IMR-90 (cell line): ENCODE measurements at regions not wholly inside any gene's neighbourhood (a gene's known extent, or its start where the extent isn't known, plus 50 kb on each side); places are given as distances from the start of the nearest gene placed in this dataset.

Source experiments
- ATAC-seq: fragments of 200-7000 bp; cut with Tn5 transposase; 2 replicates; pipeline ENCODE4 v1.9.1; 2020; ENCODE audit warnings: low read depth, mild to moderate bottlenecking, moderate library complexity
- BruUV-seq: library from RNA; stranded (reverse); fragments of 400-500 nt; replicated peaks from 2 replicates; lab custom pipeline; 2021; lab: Mats Ljungman, UMichigan
- CTCF ChIA-PET: fragments of 300-600 bp; formaldehyde crosslinking; extraction: SDS; loops from one replicate; lab custom pipeline; 2021; ENCODE audit warnings: antibody characterized with exemption; lab: Yijun Ruan, JAX
- POLR2A ChIA-PET: fragments of 300-600 bp; sonication (Branson Sonifier 250); formaldehyde crosslinking; loops from one replicate; lab custom pipeline; 2022; ENCODE audit warnings: antibody characterized with exemption; ENCODE audit not compliant: unreplicated experiment; lab: Charles Lee
- DNase-seq: peaks from one replicate; pipeline ENCODE4 v3.0.0; 2013
- H2AFZ ChIP-seq: replicated peaks from 2 replicates; pipeline ENCODE3; 2013; ENCODE audit warnings: low read length, mild to moderate bottlenecking; ENCODE audit not compliant: poor library complexity
- H2AK5ac ChIP-seq: 2 replicates; pipeline ENCODE4 v1.6.1; 2013; ENCODE audit warnings: low read depth, low read length, inconsistent platforms
- H2AK9ac ChIP-seq: replicated peaks from 2 replicates; pipeline ENCODE3; 2013; ENCODE audit warnings: mild to moderate bottlenecking, low read depth, low read length, moderate library complexity; ENCODE audit not compliant: poor library complexity
- H2BK120ac ChIP-seq: 2 replicates; pipeline ENCODE4 v1.6.1; 2013; ENCODE audit warnings: low read depth, low read length, inconsistent platforms
- H2BK15ac ChIP-seq: 3 replicates; pipeline ENCODE4 v1.6.1; 2013; ENCODE audit warnings: low read depth, low read length, inconsistent platforms
- H2BK20ac ChIP-seq: 2 replicates; pipeline ENCODE4 v1.6.1; 2013; ENCODE audit warnings: low read depth, mild to moderate bottlenecking, inconsistent platforms, low read length, moderate library complexity
- H2BK5ac ChIP-seq: 2 replicates; pipeline ENCODE4 v1.6.1; 2013; ENCODE audit warnings: mild to moderate bottlenecking, low read depth, low read length, inconsistent platforms; ENCODE audit not compliant: poor library complexity, severe bottlenecking
- H3K14ac ChIP-seq: replicated peaks from 2 replicates; pipeline ENCODE4 v1.6.1; 2013; ENCODE audit warnings: low read depth, low read length, inconsistent platforms
- H3K18ac ChIP-seq: 2 replicates; pipeline ENCODE4 v1.6.1; 2013; ENCODE audit warnings: low read depth, low read length, control low read depth
- H3K23ac ChIP-seq: 2 replicates; pipeline ENCODE4 v1.6.1; 2013; ENCODE audit warnings: low read depth, low read length, inconsistent platforms
- H3K27ac ChIP-seq: 2 replicates; pipeline ENCODE4 v1.5.1; 2013; ENCODE audit warnings: mild to moderate bottlenecking, control low read depth, low read length; ENCODE audit not compliant: insufficient read depth
- H3K27me3 ChIP-seq: 2 replicates; pipeline ENCODE4 v1.6.1; 2013; ENCODE audit warnings: low read length; ENCODE audit not compliant: control insufficient read depth, insufficient read depth
- H3K36me3 ChIP-seq: 2 replicates; pipeline ENCODE4 v1.6.1; 2013; ENCODE audit warnings: low read length, mixed read lengths; ENCODE audit not compliant: control insufficient read depth, insufficient read depth
- H3K4ac ChIP-seq: 2 replicates; pipeline ENCODE4 v1.6.1; 2013; ENCODE audit warnings: low read depth, low read length, inconsistent platforms
- H3K4me1 ChIP-seq: 2 replicates; pipeline ENCODE4 v1.6.1; 2013; ENCODE audit warnings: low read length, mixed read lengths; ENCODE audit not compliant: control insufficient read depth, insufficient read depth
- H3K4me2 ChIP-seq: 2 replicates; pipeline ENCODE4 v1.6.1; 2013; ENCODE audit warnings: low read depth, mild to moderate bottlenecking, control low read depth, low read length, moderate library complexity
- H3K4me3 ChIP-seq: 2 replicates; pipeline ENCODE4 v1.5.1; 2013; ENCODE audit warnings: low read depth, mild to moderate bottlenecking, control low read depth, low read length, moderate library complexity; ENCODE audit not compliant: insufficient read depth
- H3K56ac ChIP-seq: 2 replicates; pipeline ENCODE4 v1.6.1; 2013; ENCODE audit warnings: low read length, inconsistent platforms; ENCODE audit not compliant: insufficient read depth; ENCODE audit errors: extremely low read depth
- H3K79me1 ChIP-seq, 2 experiments: 2 replicates each; pipeline ENCODE4 v1.6.1; 2013; ENCODE audit warnings: low read length in 2 of 2, inconsistent platforms in 1 of 2, low read depth in 1 of 2
- H3K9ac ChIP-seq: 2 replicates; pipeline ENCODE4 v1.6.1; 2013; ENCODE audit warnings: low read depth, low read length, control low read depth
- H3K9me1 ChIP-seq: 2 replicates; pipeline ENCODE4 v1.6.1; 2013; ENCODE audit warnings: low read length, inconsistent platforms; ENCODE audit not compliant: insufficient read depth
- H3K9me3 ChIP-seq: 2 replicates; pipeline ENCODE4 v1.6.1; 2013; ENCODE audit warnings: low read length; ENCODE audit not compliant: control insufficient read depth, insufficient read depth
- H4K20me1 ChIP-seq: 2 replicates; pipeline ENCODE4 v1.6.1; 2013; ENCODE audit warnings: low read length, inconsistent platforms; ENCODE audit not compliant: insufficient read depth
- H4K5ac ChIP-seq: 2 replicates; pipeline ENCODE4 v1.6.1; 2013; ENCODE audit warnings: mild to moderate bottlenecking, low read depth, low read length, control low read depth
- H4K8ac ChIP-seq, 2 experiments: 2 replicates each; pipeline ENCODE4 v1.6.1; 2013; ENCODE audit warnings: low read depth in 2 of 2, low read length in 2 of 2, control low read depth in 1 of 2, inconsistent platforms in 1 of 2
- H4K91ac ChIP-seq: 2 replicates; pipeline ENCODE4 v1.6.1; 2013; ENCODE audit warnings: low read depth, low read length, inconsistent platforms; ENCODE audit not compliant: insufficient read depth
- BHLHE40 ChIP-seq: fragments of 150-350 bp; IDR thresholded peaks from 2 replicates; pipeline ENCODE4 v1.6.1; 2016; ENCODE audit warnings: mild to moderate bottlenecking, low read depth, low read length
- CEBPB ChIP-seq: IDR thresholded peaks from 2 replicates; pipeline ENCODE4 v1.6.1; 2012; ENCODE audit warnings: low read depth, low read length, improper control_type of control experiment
- CHD1 ChIP-seq: IDR thresholded peaks from 2 replicates; pipeline ENCODE4 v1.6.1; 2012; ENCODE audit warnings: low read depth, low read length, improper control_type of control experiment
- MAFK ChIP-seq: IDR thresholded peaks from 2 replicates; pipeline ENCODE4 v1.6.1; 2012; ENCODE audit warnings: low read depth, low read length, improper control_type of control experiment
- MAZ ChIP-seq: IDR thresholded peaks from 2 replicates; pipeline ENCODE4 v1.6.1; 2012; ENCODE audit warnings: low read depth, mild to moderate bottlenecking, low read length, improper control_type of control experiment, moderate library complexity, borderline replicate concordance
- MXI1 ChIP-seq: IDR thresholded peaks from 2 replicates; pipeline ENCODE4 v1.6.1; 2012; ENCODE audit warnings: low read depth, mild to moderate bottlenecking, low read length, moderate library complexity, borderline replicate concordance
- NFE2L2 ChIP-seq: fragments of 150-350 bp; IDR thresholded peaks from 2 replicates; pipeline ENCODE4 v1.6.1; 2016; ENCODE audit warnings: low read depth, mild to moderate bottlenecking, low read length
- POLR2A ChIP-seq: IDR thresholded peaks from 2 replicates; pipeline ENCODE4 v1.6.1; 2012; ENCODE audit warnings: mild to moderate bottlenecking, low read depth, low read length
- RAD21 ChIP-seq: IDR thresholded peaks from 2 replicates; pipeline ENCODE4 v1.6.1; 2012; ENCODE audit warnings: low read length, improper control_type of control experiment
- RCOR1 ChIP-seq: IDR thresholded peaks from 2 replicates; pipeline ENCODE4 v1.6.1; 2012; ENCODE audit warnings: mild to moderate bottlenecking, low read length, improper control_type of control experiment; ENCODE audit not compliant: insufficient replicate concordance
- SMC3 ChIP-seq: fragments of 150-350 bp; IDR thresholded peaks from 2 replicates; pipeline ENCODE4 v1.6.1; 2016; ENCODE audit warnings: low read depth, mild to moderate bottlenecking, antibody characterized with exemption, low read length, moderate library complexity
- WGBS, 2 experiments: methylation state at CpG; one replicate each; pipeline versions ENCODE4 v1.1.5 to v1.1.7; 2013; ENCODE audit warnings: missing lambda C conversion rate in 2 of 2; ENCODE audit not compliant: insufficient read length in 1 of 2; ENCODE audit errors: extremely low coverage in 2 of 2; 5-methylcytosine and 5-hydroxymethylcytosine counted together
- dilution Hi-C: fragments of 300-500 bp; cut with HindIII; formaldehyde crosslinking; loops from one replicate; pipeline ENCODE4 v1.14.3; 2018; ENCODE audit warnings: low sequenced_read_pairs; ENCODE audit not compliant: unreplicated experiment
- in situ Hi-C: fragments of 300-500 bp; cut with MboI; formaldehyde crosslinking; loops from 3 replicates; pipeline ENCODE4 v1.14.3; 2019; ENCODE audit warnings: low sequenced_read_pairs, inconsistent platforms, mixed read lengths
- intact Hi-C: fragments of 100-400 bp; cut with micrococcal nuclease; formaldehyde crosslinking; loops from 2 replicates; pipeline ENCODE4 v1.10.0; 2022
- TF ChIP-seq, protein P1 (sequence below): conservative IDR thresholded peaks from 2 replicates; pipeline ENCODE4 v1.5.1; 2012; ENCODE audit warnings: mild to moderate bottlenecking, low read depth, low read length, improper control_type of control experiment
- TF ChIP-seq, protein P2 (sequence below): fragments of 150-350 bp; IDR thresholded peaks from 2 replicates; pipeline ENCODE4 v1.6.1; 2017; ENCODE audit warnings: mild to moderate bottlenecking, antibody characterized with exemption, low read length, low read depth

DNA sequence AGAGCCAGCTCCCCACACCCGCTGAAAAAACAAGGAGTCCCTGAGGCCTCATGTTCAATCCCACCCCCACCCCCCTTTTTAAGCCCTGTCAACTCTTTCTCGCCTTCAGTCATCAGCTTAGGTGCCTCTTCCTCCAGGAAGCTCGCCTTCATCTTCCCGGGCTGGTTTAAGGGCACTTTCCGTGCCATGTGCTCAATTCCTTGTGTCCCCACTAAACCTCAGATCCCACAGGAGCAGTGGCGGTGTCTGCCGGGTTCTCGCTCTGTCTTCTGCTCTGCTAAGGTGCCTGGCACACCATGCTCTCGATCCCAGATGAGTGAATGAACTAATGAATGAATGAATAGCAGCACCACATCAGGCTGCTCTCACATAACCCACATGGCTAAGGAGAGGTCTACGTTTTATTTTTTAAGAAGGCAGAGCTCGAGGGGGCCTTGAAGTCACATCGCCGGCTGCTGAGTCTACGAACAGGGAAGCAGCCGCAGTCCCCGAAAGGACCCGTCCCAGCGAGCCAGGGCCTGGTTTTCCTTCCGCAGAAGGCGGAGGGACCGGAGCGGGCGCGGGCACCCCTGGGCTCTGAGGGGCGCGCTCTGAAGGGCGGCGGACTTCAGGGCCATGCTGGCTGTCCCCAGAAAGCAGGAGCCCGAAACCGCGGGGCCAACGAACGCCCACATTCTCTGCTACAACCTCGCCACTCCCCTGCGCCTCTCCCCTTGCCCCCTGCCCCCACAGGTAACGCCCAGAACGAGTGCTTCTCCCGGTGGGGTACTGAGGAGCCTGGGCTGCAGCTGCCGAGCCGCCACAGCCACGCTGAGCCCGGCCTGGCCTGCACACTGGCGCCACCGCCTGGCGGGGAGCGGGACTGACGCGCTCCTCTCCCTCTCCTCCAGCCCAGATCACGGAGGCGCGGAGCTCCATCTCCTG, 73.4 kb upstream of the KCNMA1 start:
- Histone ChIP-seq H4K20me1 (no peaks in the 10 kb centered on the region), H2BK15ac (no peak overlapping the region), H4K8ac (peak overlapping the region; percentile 4 to 70; a peak in 2 of 4 replicates), H3K9me3 (no peaks in the 10 kb centered on the region), H3K56ac (no peak overlapping the region), H3K14ac (peak overlapping the region; percentile 64), H2BK5ac (no peak overlapping the region), H3K79me1 (no peaks in the 10 kb centered on the region), H4K91ac (0 out of 2 replicates have a peak overlapping the region, but pooled peaks have one; percentile 7), H2BK20ac (peak overlapping the region; percentile 14; the same call in 1 of the 2 replicates), H3K4me2 (peak overlapping the region; percentile 63), H2BK120ac (peak overlapping the region; percentile 63), H3K9me1 (0 out of 2 replicates have a peak, but pooled peaks cover 3% of the 10 kb centered on the region), H2AK9ac (peak overlapping the region; percentile 60), H2AFZ (peak overlapping the region; percentile 89), H3K36me3 (no peaks in the 10 kb centered on the region), H3K4me1 (no peaks in the 10 kb centered on the region), H3K23ac (peak overlapping the region; percentile 59), H3K27ac (no peak overlapping the region; the same call in 1 of the 2 replicates), H3K4ac (peak overlapping the region; percentile 15), H3K4me3 (peak overlapping the region; percentile 33), H3K27me3 (peaks cover 6% of the 10 kb centered on the region; the same call in 1 of the 2 replicates), H3K18ac (no peak overlapping the region), H4K5ac (no peak overlapping the region), H3K9ac (no peak overlapping the region), H2AK5ac (no peak overlapping the region; the same call in 1 of the 2 replicates)
- ChIA-PET POLR2A (no interaction called here), CTCF (interaction anchor here (0.6 to 2.2 kb wide), 21 partner anchors 9 to 547 kb away, joined by 3 to 8 read pairs (median 4); no protein-coding TSS in a partner anchor)
- DNase-seq: peak; percentile 44
- WGBS, 2 experiments: 16% methylated on average over 9 of the region's 51 CpGs; no CpG with 5 or more reads in 1 of the 2 experiments
- in situ Hi-C loops: loop anchor here (5.0 kb wide), 1 partner anchor 534 kb away; no protein-coding TSS in a partner anchor
- intact Hi-C loops: loop anchor here (2.0 to 10.0 kb wide), 6 partner anchors 68 to 546 kb away; no protein-coding TSS in a partner anchor
- peak; percentile 100 for ATAC-seq
- no TSS peak for BruUV-seq
- dilution Hi-C loops: no loop called here
- TF ChIP-seq BHLHE40: no peak
- no peak for TF ChIP-seq CEBPB
- TF ChIP-seq NFE2L2: no peak
- TF ChIP-seq, protein P1, sequence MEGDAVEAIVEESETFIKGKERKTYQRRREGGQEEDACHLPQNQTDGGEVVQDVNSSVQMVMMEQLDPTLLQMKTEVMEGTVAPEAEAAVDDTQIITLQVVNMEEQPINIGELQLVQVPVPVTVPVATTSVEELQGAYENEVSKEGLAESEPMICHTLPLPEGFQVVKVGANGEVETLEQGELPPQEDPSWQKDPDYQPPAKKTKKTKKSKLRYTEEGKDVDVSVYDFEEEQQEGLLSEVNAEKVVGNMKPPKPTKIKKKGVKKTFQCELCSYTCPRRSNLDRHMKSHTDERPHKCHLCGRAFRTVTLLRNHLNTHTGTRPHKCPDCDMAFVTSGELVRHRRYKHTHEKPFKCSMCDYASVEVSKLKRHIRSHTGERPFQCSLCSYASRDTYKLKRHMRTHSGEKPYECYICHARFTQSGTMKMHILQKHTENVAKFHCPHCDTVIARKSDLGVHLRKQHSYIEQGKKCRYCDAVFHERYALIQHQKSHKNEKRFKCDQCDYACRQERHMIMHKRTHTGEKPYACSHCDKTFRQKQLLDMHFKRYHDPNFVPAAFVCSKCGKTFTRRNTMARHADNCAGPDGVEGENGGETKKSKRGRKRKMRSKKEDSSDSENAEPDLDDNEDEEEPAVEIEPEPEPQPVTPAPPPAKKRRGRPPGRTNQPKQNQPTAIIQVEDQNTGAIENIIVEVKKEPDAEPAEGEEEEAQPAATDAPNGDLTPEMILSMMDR: peak; percentile 95
- TF ChIP-seq RCOR1: no peak
- TF ChIP-seq MAZ: no peak
- TF ChIP-seq POLR2A: no peak
- TF ChIP-seq MXI1: peak; percentile 45; the same call in 1 of the 2 replicates
- no peak for TF ChIP-seq CHD1
- peak; percentile 87 for TF ChIP-seq SMC3
- TF ChIP-seq, protein P2, sequence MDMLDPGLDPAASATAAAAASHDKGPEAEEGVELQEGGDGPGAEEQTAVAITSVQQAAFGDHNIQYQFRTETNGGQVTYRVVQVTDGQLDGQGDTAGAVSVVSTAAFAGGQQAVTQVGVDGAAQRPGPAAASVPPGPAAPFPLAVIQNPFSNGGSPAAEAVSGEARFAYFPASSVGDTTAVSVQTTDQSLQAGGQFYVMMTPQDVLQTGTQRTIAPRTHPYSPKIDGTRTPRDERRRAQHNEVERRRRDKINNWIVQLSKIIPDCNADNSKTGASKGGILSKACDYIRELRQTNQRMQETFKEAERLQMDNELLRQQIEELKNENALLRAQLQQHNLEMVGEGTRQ: 0 out of 2 replicates have a peak, but pooled peaks have one; percentile 8
- no peak for TF ChIP-seq MAFK
- peak; percentile 87 for TF ChIP-seq RAD21
